ENCODE measurements at regions not wholly inside any gene's neighbourhood (a gene's known extent, or its start where the extent isn't known, plus 50 kb on each side); places are given as distances from the start of the nearest gene placed in this dataset.

DNA sequence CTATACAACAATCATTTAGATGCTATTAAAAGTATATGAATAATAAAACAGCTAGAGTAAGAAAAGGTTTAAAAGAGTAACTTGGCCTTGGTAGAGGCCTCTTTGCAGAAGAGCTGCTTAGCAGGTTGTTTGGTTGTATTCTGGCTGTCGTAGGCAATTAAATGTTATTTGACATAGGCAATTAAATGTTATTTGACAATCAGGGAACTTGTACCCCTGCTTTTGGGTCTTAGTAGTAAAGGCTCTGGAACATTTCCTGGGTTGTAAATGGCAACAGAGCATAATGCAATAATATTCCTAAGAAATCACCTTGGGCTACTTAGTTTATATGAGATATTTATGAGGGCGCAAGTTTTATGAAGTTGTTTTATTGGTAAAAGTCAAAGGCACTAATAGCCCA is 84.4 kb upstream of the SLC28A3 start:
- Histone ChIP-seq H3K79me2 (ENCODE audit: control insufficient read depth in 1 of 2, insufficient read depth in 2 of 2, low read length in 2 of 2) (no peaks in the 10 kb centered on the region), H3K23me2 (ENCODE audit: low read depth, low read length) (no peaks in the 10 kb centered on the region; the same call in 1 of the 2 replicates), H3K56ac (replicated peaks; ENCODE audit: insufficient read length, low read depth, low read length) (no peak overlapping the region), H2AFZ (ENCODE audit: low read length) (no peak overlapping the region), H3K4me2 (ENCODE audit: insufficient read depth in 1 of 2, low read depth in 2 of 2, low read length in 2 of 2) (no peak overlapping the region), H3K23ac (ENCODE audit: insufficient read length) (no peak overlapping the region), H2BK5ac (ENCODE audit: low read depth, low read length) (no peak overlapping the region), H2BK12ac (ENCODE audit: low read depth, low read length) (no peak overlapping the region), H3K79me1 (ENCODE audit: low read depth, low read length) (no peaks in the 10 kb centered on the region), H3K14ac (ENCODE audit: insufficient read length) (no peak overlapping the region), H2BK15ac (ENCODE audit: low read length) (no peak overlapping the region), H3K36me3 (ENCODE audit: control insufficient read depth in 2 of 4, insufficient read depth in 4 of 4, low read length in 3 of 4) (no peaks in the 10 kb centered on the region), H4K20me1 (replicated peaks in 1 of 2; ENCODE audit: control insufficient read depth in 1 of 2, insufficient read depth in 2 of 2, low read length in 2 of 2) (no peaks in the 10 kb centered on the region), H3K27me3 (replicated peaks in 1 of 4; ENCODE audit: control insufficient read depth in 3 of 4, extremely low read depth in 1 of 4, insufficient read depth in 3 of 4, low read length in 3 of 4) (no peaks in the 10 kb centered on the region), H3K9ac (replicated peaks in 1 of 4; ENCODE audit: extremely low read depth in 1 of 4, low read depth in 3 of 4, low read length in 3 of 4) (no peak overlapping the region), H3K27ac (ENCODE audit: low read depth, low read length) (no peak overlapping the region), H2AK5ac (ENCODE audit: low read depth, low read length) (no peak overlapping the region), H2BK120ac (replicated peaks; ENCODE audit: low read depth, low read length) (no peak overlapping the region), H4K91ac (replicated peaks; ENCODE audit: insufficient read length, low read length) (no peak overlapping the region), H4K8ac (ENCODE audit: extremely low read depth, insufficient read depth, low read length) (no peak overlapping the region), H4K5ac (ENCODE audit: insufficient read length, low read depth, low read length) (no peak overlapping the region), H3K9me3 (ENCODE audit: insufficient read depth in 2 of 2, low read depth in 1 of 2, low read length in 1 of 2) (peaks cover 9% of the 10 kb centered on the region in 2 experiments; a peak in 3 of 4 replicates), H3K4me3 (ENCODE audit: extremely low read depth in 1 of 4, insufficient read depth in 2 of 4, low read depth in 3 of 4, low read length in 4 of 4) (no peak overlapping the region), H3K4ac (replicated peaks; ENCODE audit: insufficient read length, low read depth, low read length) (no peak overlapping the region), H3K4me1 (replicated peaks in 1 of 4; ENCODE audit: control insufficient read depth in 3 of 4, insufficient read depth in 4 of 4, low read length in 3 of 4) (no peaks in the 10 kb centered on the region), H3K18ac (ENCODE audit: extremely low read depth, low read length) (no peak overlapping the region), H2BK20ac (ENCODE audit: low read length) (no peak overlapping the region)
- POLR2A ChIA-PET (ENCODE audit: partially characterized antibody) = no interaction called here
- FAIRE-seq (no peak), DNase-seq (ENCODE audit: low read depth in 1 of 2, low spot score in 2 of 2) (no peak)
- WGBS, 2 experiments (ENCODE audit: extremely low coverage in 1 of 2, insufficient coverage in 1 of 2, insufficient read length in 1 of 2, insufficient replicate concordance in 2 of 2, low coverage in 1 of 2, low lambda C conversion rate in 2 of 2, missing lambda C conversion rate in 1 of 2) = 100% methylated on average over 2 of the region's 2 CpGs; no CpG with 5 or more reads in 1 of the 2 experiments
- CTCF ChIA-PET (ENCODE audit: partially characterized antibody) = interaction anchor here (0.6 to 2.1 kb wide), 5 partner anchors 11 to 907 kb away, joined by 3 to 5 read pairs (median 5); no protein-coding TSS in a partner anchor
- TF ChIP-seq CREB1 (IDR thresholded peaks at IDR 0.05) = no peak
- no peak for TF ChIP-seq BRCA1 (IDR thresholded peaks at IDR 0.05; ENCODE audit: low read depth, low read length)
- TF ChIP-seq, protein P1, sequence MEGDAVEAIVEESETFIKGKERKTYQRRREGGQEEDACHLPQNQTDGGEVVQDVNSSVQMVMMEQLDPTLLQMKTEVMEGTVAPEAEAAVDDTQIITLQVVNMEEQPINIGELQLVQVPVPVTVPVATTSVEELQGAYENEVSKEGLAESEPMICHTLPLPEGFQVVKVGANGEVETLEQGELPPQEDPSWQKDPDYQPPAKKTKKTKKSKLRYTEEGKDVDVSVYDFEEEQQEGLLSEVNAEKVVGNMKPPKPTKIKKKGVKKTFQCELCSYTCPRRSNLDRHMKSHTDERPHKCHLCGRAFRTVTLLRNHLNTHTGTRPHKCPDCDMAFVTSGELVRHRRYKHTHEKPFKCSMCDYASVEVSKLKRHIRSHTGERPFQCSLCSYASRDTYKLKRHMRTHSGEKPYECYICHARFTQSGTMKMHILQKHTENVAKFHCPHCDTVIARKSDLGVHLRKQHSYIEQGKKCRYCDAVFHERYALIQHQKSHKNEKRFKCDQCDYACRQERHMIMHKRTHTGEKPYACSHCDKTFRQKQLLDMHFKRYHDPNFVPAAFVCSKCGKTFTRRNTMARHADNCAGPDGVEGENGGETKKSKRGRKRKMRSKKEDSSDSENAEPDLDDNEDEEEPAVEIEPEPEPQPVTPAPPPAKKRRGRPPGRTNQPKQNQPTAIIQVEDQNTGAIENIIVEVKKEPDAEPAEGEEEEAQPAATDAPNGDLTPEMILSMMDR (IDR thresholded peaks at IDR 0.05; ENCODE audit: control extremely low read depth in 1 of 3, insufficient read depth in 1 of 3, low read depth in 1 of 3, low read length in 3 of 3) = no peak
- no peak for TF ChIP-seq TBP (IDR thresholded peaks at IDR 0.05; ENCODE audit: low read depth, low read length)
- TF ChIP-seq TEAD4 (IDR thresholded peaks at IDR 0.05; ENCODE audit: low read depth, low read length) = no peak
- TF ChIP-seq BACH1 (IDR thresholded peaks at IDR 0.05; ENCODE audit: low read length) = no peak
- TF ChIP-seq GTF2F1 (IDR thresholded peaks at IDR 0.05; ENCODE audit: borderline replicate concordance, low read depth, low read length) = no peak
- no peak for TF ChIP-seq CBX5 (IDR thresholded peaks at IDR 0.05; ENCODE audit: low read depth, low read length)
- no peak for TF ChIP-seq TAF7 (optimal IDR thresholded peaks at IDR 0.05; ENCODE audit: borderline replicate concordance, low read depth, low read length)
- TF ChIP-seq, protein P2, sequence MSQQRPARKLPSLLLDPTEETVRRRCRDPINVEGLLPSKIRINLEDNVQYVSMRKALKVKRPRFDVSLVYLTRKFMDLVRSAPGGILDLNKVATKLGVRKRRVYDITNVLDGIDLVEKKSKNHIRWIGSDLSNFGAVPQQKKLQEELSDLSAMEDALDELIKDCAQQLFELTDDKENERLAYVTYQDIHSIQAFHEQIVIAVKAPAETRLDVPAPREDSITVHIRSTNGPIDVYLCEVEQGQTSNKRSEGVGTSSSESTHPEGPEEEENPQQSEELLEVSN (IDR thresholded peaks at IDR 0.05) = no peak
- TF ChIP-seq KDM5A (IDR thresholded peaks at IDR 0.05; ENCODE audit: low read length) = no peak
- TF ChIP-seq EGR1 (IDR thresholded peaks at IDR 0.05; ENCODE audit: borderline replicate concordance, low read depth, low read length) = no peak

All from H1 (cell line).